HG02642 (cell line): ENCODE measurements at regions not wholly inside any gene's neighbourhood (a gene's known extent, or its start where the extent isn't known, plus 50 kb on each side); places are given as distances from the start of the nearest gene placed in this dataset.

Source experiments
- ATAC-seq: cut with Tn5 transposase; IDR thresholded peaks from one replicate; pipeline ENCODE4 v1.9.1; 2021; ENCODE audit warnings: mild to moderate bottlenecking; ENCODE audit not compliant: unreplicated experiment, poor library complexity

- ATAC-seq, result no peak
These were observed 171.3 kb downstream of the SNCA start for GRCh38 chr4:89665662-89666061.

DNA sequence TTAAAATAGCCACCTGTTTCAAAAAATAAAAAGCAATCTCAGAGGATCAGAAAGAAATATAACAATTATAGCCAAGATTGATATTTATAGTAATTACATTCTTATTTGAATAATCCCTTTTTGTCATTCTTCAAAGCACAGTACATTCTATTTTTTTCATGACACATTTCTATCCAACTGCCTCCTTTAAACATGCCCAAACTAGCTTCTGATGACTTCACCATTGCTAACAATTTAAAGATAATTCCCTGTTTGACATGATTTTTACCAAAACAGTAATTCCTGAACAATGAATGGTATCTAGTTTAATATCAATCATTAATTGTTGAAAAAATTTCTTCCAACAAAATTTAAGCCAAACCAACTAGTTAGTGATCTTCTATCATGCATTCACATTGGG, 172.4 kb downstream of the SNCA start:
- ATAC-seq, result no peak

DNA sequence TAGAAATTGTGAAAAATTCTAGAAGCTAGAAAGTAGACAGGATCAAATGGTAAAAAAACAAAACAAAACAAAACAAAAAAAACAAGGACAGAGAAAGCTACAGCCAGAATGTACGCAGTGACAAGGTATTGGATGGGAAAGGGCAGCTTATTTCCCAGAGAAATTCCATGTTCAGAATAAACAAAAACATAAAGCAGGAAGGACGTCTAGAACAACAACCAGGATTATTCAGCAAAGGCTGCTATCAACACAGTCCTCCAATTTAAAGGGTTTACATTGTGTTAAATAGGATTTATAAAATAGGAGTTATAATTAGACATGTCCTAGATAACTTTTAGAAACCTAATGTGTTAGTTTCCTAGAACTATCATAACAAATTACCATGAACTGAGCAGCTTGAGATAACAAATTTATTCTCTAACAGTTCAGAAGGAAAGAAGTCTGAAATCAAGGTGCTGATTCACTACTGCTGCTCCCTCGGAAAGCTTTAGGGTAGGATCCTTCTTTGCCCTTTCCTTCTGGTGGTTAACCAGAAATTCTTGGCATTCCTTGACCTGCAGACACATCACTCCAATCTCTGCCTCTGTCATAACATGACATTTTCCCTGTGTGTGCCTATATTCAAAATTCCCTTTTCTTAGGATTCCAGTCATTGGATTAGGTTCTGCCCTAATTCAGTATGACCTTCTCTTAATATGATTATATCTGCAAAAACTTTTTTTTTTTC, 175.6 kb downstream of the SNCA start:
- ATAC-seq, result no peak

GRCh38 chr4:89660444-89661172, 176.4 kb downstream of the SNCA start:
- ATAC-seq, result no peak

GRCh38 chr4:89658701-89659024, 178.3 kb downstream of the SNCA start:
- ATAC-seq, result peak; percentile 74

DNA sequence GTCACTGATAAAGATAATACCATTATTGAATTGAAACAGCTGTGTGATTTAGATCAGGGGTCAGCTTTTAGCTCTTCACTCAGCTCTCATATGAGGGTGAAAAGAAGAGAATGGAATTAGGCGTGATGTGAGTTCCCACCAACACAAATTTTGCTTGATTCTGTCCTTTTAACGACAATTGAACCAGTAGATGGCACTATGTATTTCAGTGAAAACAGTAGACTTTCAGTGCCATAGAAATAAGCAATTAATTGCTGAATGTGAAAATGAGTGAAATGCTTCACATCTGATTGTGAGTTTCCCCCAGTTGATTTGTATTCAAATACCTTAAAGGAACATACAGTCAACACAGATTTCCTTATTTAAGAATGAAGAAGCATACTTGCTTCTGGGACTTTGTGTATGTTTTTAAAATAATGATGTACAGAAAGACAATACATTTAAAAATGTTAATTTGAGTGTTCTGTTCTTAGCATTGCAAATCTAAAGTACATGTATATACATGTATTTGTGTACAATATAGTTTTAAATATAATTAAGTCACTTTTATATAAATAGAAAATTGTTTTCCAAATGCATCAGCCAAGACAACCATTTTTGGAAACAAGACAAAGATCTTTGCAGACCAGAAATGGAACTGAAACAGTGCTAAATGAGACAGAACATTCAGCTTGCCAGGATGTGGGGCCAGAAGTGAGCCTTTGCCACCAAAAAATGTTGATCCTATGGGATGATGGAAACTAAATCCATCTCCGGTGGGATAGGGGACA, 178.8 kb downstream of the SNCA start:
- peak; percentile 71 for ATAC-seq

DNA sequence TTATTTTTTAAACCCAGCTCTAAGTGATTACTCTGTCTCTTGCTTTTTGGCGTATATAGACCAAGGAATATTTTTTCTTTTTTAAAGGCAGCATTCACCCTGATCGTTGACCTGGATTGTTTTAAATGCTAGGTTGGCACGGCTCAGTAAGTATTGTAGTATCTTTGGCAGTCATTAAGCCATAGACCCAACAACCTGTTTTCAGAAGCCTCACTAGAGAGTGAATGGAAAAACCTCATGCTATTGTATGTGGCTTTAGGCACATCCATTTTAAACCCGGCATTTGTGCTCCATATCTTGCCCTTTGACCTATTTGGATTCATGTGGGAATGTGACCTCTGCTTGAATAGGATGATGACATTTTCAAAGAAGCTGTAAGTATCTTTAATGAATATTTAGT, 183.9 kb downstream of the SNCA start:
- ATAC-seq, result no peak

GRCh38 chr4:89645482-89645881, 191.5 kb downstream of the SNCA start:
- ATAC-seq, result no peak

- no peak for ATAC-seq
These were observed 195.6 kb downstream of the SNCA start for GRCh38 chr4:89641367-89641687.

- no peak for ATAC-seq
These were observed 196.2 kb downstream of the SNCA start for GRCh38 chr4:89640620-89641366.

DNA sequence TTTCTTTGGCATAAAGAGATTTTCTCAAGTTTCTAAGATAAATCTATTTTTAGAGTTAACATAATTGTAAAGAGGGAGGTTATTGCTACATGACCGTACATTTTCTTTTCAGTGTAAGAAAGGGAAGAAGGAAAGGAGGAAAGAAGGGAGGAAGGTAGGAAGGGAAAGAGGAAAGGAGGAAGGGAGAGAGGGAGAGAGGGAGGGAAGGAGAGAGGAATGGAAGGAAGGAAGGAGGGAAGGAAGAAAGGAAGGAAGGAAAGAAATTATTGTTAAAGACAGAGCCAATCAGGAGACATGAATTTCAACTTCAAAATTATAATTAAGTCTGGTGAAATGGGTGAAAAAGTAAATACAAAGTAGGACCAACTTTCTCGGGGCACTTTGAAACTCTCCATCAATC, 197.6 kb downstream of the SNCA start:
- ATAC-seq, result no peak

DNA sequence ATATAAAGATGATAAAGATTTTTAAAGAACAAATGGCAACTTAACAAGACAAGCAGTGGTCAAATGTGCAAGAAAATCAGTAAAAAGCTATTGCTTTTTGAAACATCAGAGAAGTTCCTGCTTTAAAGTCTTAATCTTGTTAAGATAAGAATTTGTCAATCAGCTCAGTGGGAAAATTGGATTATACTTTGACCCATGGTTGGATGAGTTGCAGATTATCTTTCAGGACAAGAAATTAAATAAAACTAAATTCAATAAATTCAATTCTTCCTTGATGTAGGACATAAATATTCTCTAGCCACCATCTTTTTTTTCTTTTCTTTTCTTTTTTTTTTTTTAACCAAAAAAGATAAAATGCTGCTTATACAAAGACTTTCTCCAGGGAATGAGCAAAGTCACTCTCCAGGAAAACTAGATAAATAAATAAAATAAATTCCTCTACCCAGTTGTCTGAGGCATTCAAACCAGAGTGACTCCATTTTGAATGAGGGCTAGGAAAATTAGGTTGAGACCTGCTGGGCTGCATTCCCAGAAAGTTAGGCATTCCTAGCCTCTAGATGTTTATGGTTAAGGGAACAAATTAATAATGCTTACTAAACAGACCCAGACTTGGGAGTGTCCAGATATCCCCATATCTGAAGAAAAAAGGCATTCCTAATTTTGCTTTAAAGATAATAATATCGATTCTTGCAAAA, 211.2 kb downstream of the SNCA start:
- ATAC-seq, result no peak

- no peak for ATAC-seq
These were observed 217.6 kb downstream of the SNCA start for GRCh38 chr4:89619206-89619962.

DNA sequence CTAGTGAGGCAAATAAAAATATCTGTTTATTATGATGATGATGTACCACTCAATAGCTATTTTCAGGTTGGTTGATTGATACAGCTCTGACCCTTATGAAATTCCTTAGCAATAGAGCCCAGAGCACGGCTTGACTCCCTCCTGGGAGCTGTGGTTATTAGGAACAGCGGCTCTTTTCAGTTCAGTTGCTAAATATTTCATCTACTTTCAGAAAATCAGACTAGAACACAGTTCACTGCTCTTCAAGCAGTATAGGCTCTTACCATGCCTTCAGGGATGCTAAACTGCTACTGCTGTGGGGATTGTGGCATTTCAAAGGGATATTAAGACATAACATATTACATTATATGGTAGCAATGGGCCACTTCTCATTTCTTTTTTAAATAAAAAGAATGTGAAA, 218.8 kb downstream of the SNCA start:
- no peak for ATAC-seq

DNA sequence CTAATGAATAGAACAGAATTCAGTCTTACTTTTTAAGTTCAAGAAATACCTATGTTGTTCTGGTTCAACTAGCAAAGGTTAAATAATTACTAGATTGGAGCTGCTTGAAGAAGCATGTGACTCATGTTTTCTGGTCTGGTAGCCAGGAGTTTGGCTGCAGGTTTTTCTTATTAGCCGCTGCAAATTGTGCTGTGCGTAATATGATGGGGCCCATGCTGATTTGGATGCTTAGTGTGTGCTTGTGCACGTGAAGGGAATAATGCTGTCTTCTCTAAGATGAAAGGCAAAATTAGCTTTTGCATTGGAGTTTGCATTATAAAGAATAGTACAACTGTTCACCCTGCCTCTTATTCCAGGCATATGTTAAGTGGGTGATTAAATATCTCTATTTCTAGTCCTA, 219.6 kb downstream of the SNCA start:
- ATAC-seq, result no peak

GRCh38 chr4:89616382-89616781, 220.6 kb downstream of the SNCA start:
- no peak for ATAC-seq

- no peak for ATAC-seq
These were observed 221.9 kb downstream of the SNCA start for GRCh38 chr4:89615051-89615450.

DNA sequence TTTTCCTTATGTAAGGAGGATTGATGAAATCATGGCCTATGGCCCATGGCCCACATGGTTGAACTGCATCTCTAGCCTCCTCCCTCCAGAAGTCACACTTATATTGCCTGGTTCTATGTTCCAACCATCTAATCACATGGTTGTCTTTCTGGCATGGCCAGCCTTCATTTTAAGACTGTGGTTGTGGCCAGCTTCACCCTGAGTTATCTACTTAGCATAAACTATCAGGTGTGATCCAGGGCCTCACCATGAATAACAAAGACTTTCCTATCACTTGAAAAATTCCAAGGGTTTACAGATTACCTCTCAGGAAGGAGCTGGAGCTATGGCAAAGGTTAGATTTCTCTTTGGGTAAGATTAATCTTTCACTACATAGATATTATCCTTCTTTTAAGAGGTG, 222.8 kb downstream of the SNCA start:
- no peak for ATAC-seq

GRCh38 chr4:89610236-89610635, 226.7 kb downstream of the SNCA start:
- ATAC-seq, result no peak

DNA sequence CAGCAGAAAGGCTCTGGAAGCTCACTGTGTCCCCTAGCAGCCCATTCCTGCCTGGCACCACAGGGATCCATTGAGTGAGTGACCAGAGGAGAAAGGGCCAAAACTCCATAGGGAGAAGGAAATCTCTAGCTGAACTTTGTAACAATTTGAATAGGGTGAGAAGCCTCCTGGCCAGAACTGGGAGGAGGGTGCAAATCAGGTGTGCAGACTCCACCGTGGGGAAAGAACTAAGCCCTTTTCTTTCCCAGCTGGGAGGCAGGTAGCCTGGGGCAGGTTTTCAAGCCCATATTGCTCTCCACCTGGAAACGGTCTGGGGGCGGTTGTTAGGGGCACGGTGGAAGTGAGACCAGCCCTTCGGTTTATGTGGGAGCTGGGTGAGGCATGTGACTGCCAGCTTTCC, 227.2 kb downstream of the SNCA start:
- no peak for ATAC-seq
